ENCODE measurements at regions not wholly inside any gene's neighbourhood (a gene's known extent, or its start where the extent isn't known, plus 50 kb on each side); places are given as distances from the start of the nearest gene placed in this dataset.
"Not testable (repeated sequence)": the region's sequence is repeated elsewhere in the genome, so short reads cannot be mapped to it uniquely, and the experiment has no call there.

GRCh38 chr5:118467103-118467502 lies 521.2 kb downstream of the DTWD2 start:
- Histone ChIP-seq H3K27ac (ENCODE audit: low read depth, low read length) (no peak overlapping the region), H3K9me3 (ENCODE audit: control insufficient read depth, insufficient read depth, low read depth, low read length) (no peaks in the 10 kb centered on the region), H3K9ac (ENCODE audit: low read length) (no peak overlapping the region), H3K27me3 (ENCODE audit: control insufficient read depth, insufficient read depth, low read length) (no peaks in the 10 kb centered on the region), H3K36me3 (ENCODE audit: control insufficient read depth, insufficient read depth, low read length) (no peaks in the 10 kb centered on the region), H3K4me1 (ENCODE audit: control insufficient read depth, insufficient read depth, low read length) (no peaks in the 10 kb centered on the region), H3K4me3 (ENCODE audit: low read depth, low read length) (no peak overlapping the region)

- H3K9ac ChIP-seq (ENCODE audit: low read length), result no peak overlapping the region
- no peaks in the 10 kb centered on the region for H3K4me1 ChIP-seq (ENCODE audit: control insufficient read depth, insufficient read depth, low read length)
- no peaks in the 10 kb centered on the region for H3K27me3 ChIP-seq (ENCODE audit: control insufficient read depth, insufficient read depth, low read length)
- H3K4me3 ChIP-seq (ENCODE audit: low read depth, low read length), result no peak overlapping the region
- no peaks in the 10 kb centered on the region for H3K9me3 ChIP-seq (ENCODE audit: control insufficient read depth, insufficient read depth, low read depth, low read length)
- H3K36me3 ChIP-seq (ENCODE audit: control insufficient read depth, insufficient read depth, low read length), result no peaks in the 10 kb centered on the region
- no peak overlapping the region for H3K27ac ChIP-seq (ENCODE audit: low read depth, low read length)
Measured at GRCh38 chr5:118466418-118466817, 521.9 kb downstream of the DTWD2 start.

GRCh38 chr5:118462276-118462675 lies 526.1 kb downstream of the DTWD2 start:
- H3K9ac ChIP-seq (ENCODE audit: low read length); H3K4me3 ChIP-seq (ENCODE audit: low read depth, low read length); H3K4me1 ChIP-seq (ENCODE audit: control insufficient read depth, insufficient read depth, low read length); H3K9me3 ChIP-seq (ENCODE audit: control insufficient read depth, insufficient read depth, low read depth, low read length); H3K36me3 ChIP-seq (ENCODE audit: control insufficient read depth, insufficient read depth, low read length); H3K27me3 ChIP-seq (ENCODE audit: control insufficient read depth, insufficient read depth, low read length); H3K27ac ChIP-seq (ENCODE audit: low read depth, low read length): not testable (repeated sequence)

- H3K4me1 ChIP-seq (ENCODE audit: control insufficient read depth, insufficient read depth, low read length), result no peaks in the 10 kb centered on the region
- H3K36me3 ChIP-seq (ENCODE audit: control insufficient read depth, insufficient read depth, low read length), result no peaks in the 10 kb centered on the region
- no peaks in the 10 kb centered on the region for H3K27me3 ChIP-seq (ENCODE audit: control insufficient read depth, insufficient read depth, low read length)
- no peaks in the 10 kb centered on the region for H3K9me3 ChIP-seq (ENCODE audit: control insufficient read depth, insufficient read depth, low read depth, low read length)
- no peak overlapping the region for H3K4me3 ChIP-seq (ENCODE audit: low read depth, low read length)
- no peak overlapping the region for H3K27ac ChIP-seq (ENCODE audit: low read depth, low read length)
- H3K9ac ChIP-seq (ENCODE audit: low read length), result no peak overlapping the region
Measured at GRCh38 chr5:118461436-118461835, 526.9 kb downstream of the DTWD2 start.

GRCh38 chr5:118459490-118459889 lies 528.9 kb downstream of the DTWD2 start:
- H3K36me3 ChIP-seq (ENCODE audit: control insufficient read depth, insufficient read depth, low read length), result no peaks in the 10 kb centered on the region
- no peaks in the 10 kb centered on the region for H3K9me3 ChIP-seq (ENCODE audit: control insufficient read depth, insufficient read depth, low read depth, low read length)
- no peaks in the 10 kb centered on the region for H3K27me3 ChIP-seq (ENCODE audit: control insufficient read depth, insufficient read depth, low read length)
- H3K4me3 ChIP-seq (ENCODE audit: low read depth, low read length), result no peak overlapping the region
- no peaks in the 10 kb centered on the region for H3K4me1 ChIP-seq (ENCODE audit: control insufficient read depth, insufficient read depth, low read length)
- no peak overlapping the region for H3K27ac ChIP-seq (ENCODE audit: low read depth, low read length)
- H3K9ac ChIP-seq (ENCODE audit: low read length), result no peak overlapping the region

- H3K9me3 ChIP-seq (ENCODE audit: control insufficient read depth, insufficient read depth, low read depth, low read length), result no peaks in the 10 kb centered on the region
- H3K36me3 ChIP-seq (ENCODE audit: control insufficient read depth, insufficient read depth, low read length), result no peaks in the 10 kb centered on the region
- no peaks in the 10 kb centered on the region for H3K27me3 ChIP-seq (ENCODE audit: control insufficient read depth, insufficient read depth, low read length)
- no peak overlapping the region for H3K27ac ChIP-seq (ENCODE audit: low read depth, low read length)
- no peak overlapping the region for H3K4me3 ChIP-seq (ENCODE audit: low read depth, low read length)
- no peak overlapping the region for H3K9ac ChIP-seq (ENCODE audit: low read length)
- H3K4me1 ChIP-seq (ENCODE audit: control insufficient read depth, insufficient read depth, low read length), result peaks cover 2% of the 10 kb centered on the region
Measured at GRCh38 chr5:118456085-118456484, 532.3 kb downstream of the DTWD2 start.

GRCh38 chr5:118451697-118452247 lies 536.6 kb downstream of the DTWD2 start:
- Histone ChIP-seq H3K9ac (ENCODE audit: low read length) (no peak overlapping the region), H3K27ac (ENCODE audit: low read depth, low read length) (no peak overlapping the region), H3K27me3 (ENCODE audit: control insufficient read depth, insufficient read depth, low read length) (no peaks in the 10 kb centered on the region), H3K4me3 (ENCODE audit: low read depth, low read length) (no peak overlapping the region), H3K36me3 (ENCODE audit: control insufficient read depth, insufficient read depth, low read length) (no peaks in the 10 kb centered on the region), H3K9me3 (ENCODE audit: control insufficient read depth, insufficient read depth, low read depth, low read length) (no peaks in the 10 kb centered on the region), H3K4me1 (ENCODE audit: control insufficient read depth, insufficient read depth, low read length) (peaks cover 20% of the 10 kb centered on the region)

GRCh38 chr5:118450554-118451332 lies 537.6 kb downstream of the DTWD2 start:
- Histone ChIP-seq H3K9me3 (ENCODE audit: control insufficient read depth, insufficient read depth, low read depth, low read length) (no peaks in the 10 kb centered on the region), H3K9ac (ENCODE audit: low read length) (no peak overlapping the region), H3K4me3 (ENCODE audit: low read depth, low read length) (no peak overlapping the region), H3K27me3 (ENCODE audit: control insufficient read depth, insufficient read depth, low read length) (no peaks in the 10 kb centered on the region), H3K4me1 (ENCODE audit: control insufficient read depth, insufficient read depth, low read length) (peaks cover 26% of the 10 kb centered on the region), H3K27ac (ENCODE audit: low read depth, low read length) (0 out of 2 replicates have a peak overlapping the region, but pooled peaks have one; percentile 6), H3K36me3 (ENCODE audit: control insufficient read depth, insufficient read depth, low read length) (no peaks in the 10 kb centered on the region)

- Histone ChIP-seq H3K4me3 (ENCODE audit: low read depth, low read length) (no peak overlapping the region), H3K27ac (ENCODE audit: low read depth, low read length) (no peak overlapping the region), H3K9ac (ENCODE audit: low read length) (no peak overlapping the region), H3K9me3 (ENCODE audit: control insufficient read depth, insufficient read depth, low read depth, low read length) (no peaks in the 10 kb centered on the region), H3K4me1 (ENCODE audit: control insufficient read depth, insufficient read depth, low read length) (peaks cover 30% of the 10 kb centered on the region), H3K27me3 (ENCODE audit: control insufficient read depth, insufficient read depth, low read length) (no peaks in the 10 kb centered on the region), H3K36me3 (ENCODE audit: control insufficient read depth, insufficient read depth, low read length) (no peaks in the 10 kb centered on the region)
Measured at GRCh38 chr5:118447350-118447749, 541.0 kb downstream of the DTWD2 start.

GRCh38 chr5:118441956-118442355 lies 546.4 kb downstream of the DTWD2 start:
- H3K9me3 ChIP-seq (ENCODE audit: control insufficient read depth, insufficient read depth, low read depth, low read length), result no peaks in the 10 kb centered on the region
- no peak overlapping the region for H3K27ac ChIP-seq (ENCODE audit: low read depth, low read length)
- no peak overlapping the region for H3K4me3 ChIP-seq (ENCODE audit: low read depth, low read length)
- no peaks in the 10 kb centered on the region for H3K36me3 ChIP-seq (ENCODE audit: control insufficient read depth, insufficient read depth, low read length)
- H3K9ac ChIP-seq (ENCODE audit: low read length), result no peak overlapping the region
- no peaks in the 10 kb centered on the region for H3K27me3 ChIP-seq (ENCODE audit: control insufficient read depth, insufficient read depth, low read length)
- peaks cover 11% of the 10 kb centered on the region; the same call in 1 of the 2 replicates for H3K4me1 ChIP-seq (ENCODE audit: control insufficient read depth, insufficient read depth, low read length)

- no peak overlapping the region for H3K9ac ChIP-seq (ENCODE audit: low read length)
- H3K27me3 ChIP-seq (ENCODE audit: control insufficient read depth, insufficient read depth, low read length), result no peaks in the 10 kb centered on the region
- no peaks in the 10 kb centered on the region for H3K36me3 ChIP-seq (ENCODE audit: control insufficient read depth, insufficient read depth, low read length)
- H3K4me1 ChIP-seq (ENCODE audit: control insufficient read depth, insufficient read depth, low read length), result peaks cover 7% of the 10 kb centered on the region; the same call in 1 of the 2 replicates
- H3K27ac ChIP-seq (ENCODE audit: low read depth, low read length), result no peak overlapping the region
- no peaks in the 10 kb centered on the region for H3K9me3 ChIP-seq (ENCODE audit: control insufficient read depth, insufficient read depth, low read depth, low read length)
- H3K4me3 ChIP-seq (ENCODE audit: low read depth, low read length), result no peak overlapping the region
Measured at GRCh38 chr5:118441034-118441433, 547.3 kb downstream of the DTWD2 start.
